Endothelial cell of umbilical vein (primary cell): ENCODE measurements at regions not wholly inside any gene's neighbourhood (a gene's known extent, or its start where the extent isn't known, plus 50 kb on each side); places are given as distances from the start of the nearest gene placed in this dataset.

Experiments
- EZH2 ChIP-seq: IDR thresholded peaks from 2 replicates; pipeline ENCODE4 v1.6.1; 2012; ENCODE audit warnings: borderline replicate concordance, low read depth, mild to moderate bottlenecking, moderate library complexity, low read length, inconsistent platforms; ENCODE audit not compliant: severe bottlenecking
- JUN ChIP-seq: IDR thresholded peaks from 2 replicates; pipeline ENCODE4 v1.6.1; 2011; ENCODE audit warnings: borderline replicate concordance, low read depth; ENCODE audit not compliant: insufficient read length, insufficient read depth
- POLR2A ChIP-seq: IDR thresholded peaks from 2 replicates; pipeline ENCODE4 v1.6.1; 2012; ENCODE audit warnings: low read depth, mild to moderate bottlenecking, control low read depth, low read length
- POLR2AphosphoS5 ChIP-seq: IDR thresholded peaks from 2 replicates; pipeline ENCODE4 v1.6.1; 2012; ENCODE audit warnings: low read depth, mild to moderate bottlenecking, control low read depth, low read length, moderate library complexity; ENCODE audit not compliant: insufficient read depth
- TF ChIP-seq, protein P1 (sequence below), 2 donors: IDR thresholded peaks; 1 replicate in 1 of 2; 2 replicates in 1 of 2; pipeline ENCODE4 v1.5.1; 2011; ENCODE audit warnings: low read length in 2 of 2, mild to moderate bottlenecking in 2 of 2, moderate library complexity in 2 of 2, control low read depth in 1 of 2, inconsistent platforms in 1 of 2, low read depth in 1 of 2; ENCODE audit not compliant: insufficient read depth in 1 of 2; ENCODE audit errors: extremely low read depth in 1 of 2

DNA sequence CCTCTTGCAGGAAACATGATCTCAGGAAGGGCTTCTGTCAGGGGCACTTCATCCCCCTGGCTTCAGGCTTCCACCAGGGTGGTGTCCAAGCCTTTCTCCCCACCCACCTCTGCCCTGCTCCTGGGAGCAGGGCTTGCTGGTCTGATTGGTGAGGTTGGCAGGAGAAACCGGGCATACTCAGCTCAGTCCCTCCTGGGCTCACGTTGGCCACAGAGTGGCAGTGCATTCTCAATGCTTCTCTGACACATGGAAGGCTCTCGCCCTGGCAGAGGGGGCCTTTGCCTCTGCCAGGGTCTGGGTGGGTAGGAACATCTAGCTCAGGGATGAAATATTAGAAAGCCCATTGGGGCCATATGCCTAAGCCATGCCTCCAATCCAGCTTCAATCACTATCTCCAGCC, 142.8 kb downstream of the AXIN2 start:
- TF ChIP-seq, protein P1, sequence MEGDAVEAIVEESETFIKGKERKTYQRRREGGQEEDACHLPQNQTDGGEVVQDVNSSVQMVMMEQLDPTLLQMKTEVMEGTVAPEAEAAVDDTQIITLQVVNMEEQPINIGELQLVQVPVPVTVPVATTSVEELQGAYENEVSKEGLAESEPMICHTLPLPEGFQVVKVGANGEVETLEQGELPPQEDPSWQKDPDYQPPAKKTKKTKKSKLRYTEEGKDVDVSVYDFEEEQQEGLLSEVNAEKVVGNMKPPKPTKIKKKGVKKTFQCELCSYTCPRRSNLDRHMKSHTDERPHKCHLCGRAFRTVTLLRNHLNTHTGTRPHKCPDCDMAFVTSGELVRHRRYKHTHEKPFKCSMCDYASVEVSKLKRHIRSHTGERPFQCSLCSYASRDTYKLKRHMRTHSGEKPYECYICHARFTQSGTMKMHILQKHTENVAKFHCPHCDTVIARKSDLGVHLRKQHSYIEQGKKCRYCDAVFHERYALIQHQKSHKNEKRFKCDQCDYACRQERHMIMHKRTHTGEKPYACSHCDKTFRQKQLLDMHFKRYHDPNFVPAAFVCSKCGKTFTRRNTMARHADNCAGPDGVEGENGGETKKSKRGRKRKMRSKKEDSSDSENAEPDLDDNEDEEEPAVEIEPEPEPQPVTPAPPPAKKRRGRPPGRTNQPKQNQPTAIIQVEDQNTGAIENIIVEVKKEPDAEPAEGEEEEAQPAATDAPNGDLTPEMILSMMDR (IDR thresholded peaks at IDR 0.05; ENCODE audit: extremely low read depth in 1 of 2, insufficient read depth in 1 of 2, low read depth in 1 of 2, low read length in 2 of 2), result no peak
- no peak for TF ChIP-seq POLR2A
- no peak for TF ChIP-seq POLR2AphosphoS5
- TF ChIP-seq EZH2, result no peak
- TF ChIP-seq JUN, result no peak
